ENCODE measurements at regions not wholly inside any gene's neighbourhood (a gene's known extent, or its start where the extent isn't known, plus 50 kb on each side); places are given as distances from the start of the nearest gene placed in this dataset.

DNA sequence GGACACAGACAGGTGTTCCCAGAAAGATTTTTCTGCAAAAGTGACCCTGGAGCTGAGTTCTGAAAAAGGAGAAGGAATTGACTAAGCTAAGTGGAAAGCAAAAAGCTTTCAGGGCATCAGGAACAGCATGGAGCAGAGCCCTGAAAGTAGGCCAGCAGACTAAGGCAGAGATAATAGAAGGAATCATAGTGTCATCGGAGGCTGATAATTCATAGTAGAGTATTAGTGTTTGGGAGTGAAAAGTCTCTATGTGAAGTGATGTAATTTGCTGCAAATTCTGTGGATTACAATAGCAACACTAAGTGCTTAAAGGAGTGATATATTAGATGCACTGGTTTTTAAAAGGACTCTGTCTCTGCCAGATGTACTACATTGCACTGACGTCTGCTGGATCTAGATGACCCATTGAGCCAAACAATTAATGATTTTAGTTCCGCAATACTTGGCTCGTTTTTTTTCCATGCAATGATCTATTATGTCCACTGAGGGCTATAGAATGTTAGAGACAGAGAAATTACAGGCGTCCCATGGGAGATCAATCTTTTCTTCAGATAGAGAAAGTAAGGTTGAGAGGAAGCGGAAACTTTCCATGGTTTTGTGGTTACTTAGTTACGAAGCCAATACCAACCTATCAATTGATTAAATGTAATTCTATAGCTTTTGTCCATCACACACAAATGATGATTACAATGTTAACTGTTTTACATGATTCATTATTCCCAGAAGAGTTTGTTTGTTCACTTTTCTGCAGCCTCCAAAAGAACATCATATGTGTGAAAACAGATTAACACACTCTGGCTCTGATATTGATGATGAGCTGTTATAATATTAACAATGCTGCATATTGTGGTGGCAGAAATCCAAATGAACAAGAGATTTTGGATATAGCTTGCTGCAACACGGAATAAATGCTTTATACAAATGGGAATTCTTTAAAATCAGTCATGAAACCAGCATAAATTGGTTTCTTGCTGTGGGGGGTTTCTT lies 143.7 kb downstream of the MC4R start:
- TF ChIP-seq, protein P1, sequence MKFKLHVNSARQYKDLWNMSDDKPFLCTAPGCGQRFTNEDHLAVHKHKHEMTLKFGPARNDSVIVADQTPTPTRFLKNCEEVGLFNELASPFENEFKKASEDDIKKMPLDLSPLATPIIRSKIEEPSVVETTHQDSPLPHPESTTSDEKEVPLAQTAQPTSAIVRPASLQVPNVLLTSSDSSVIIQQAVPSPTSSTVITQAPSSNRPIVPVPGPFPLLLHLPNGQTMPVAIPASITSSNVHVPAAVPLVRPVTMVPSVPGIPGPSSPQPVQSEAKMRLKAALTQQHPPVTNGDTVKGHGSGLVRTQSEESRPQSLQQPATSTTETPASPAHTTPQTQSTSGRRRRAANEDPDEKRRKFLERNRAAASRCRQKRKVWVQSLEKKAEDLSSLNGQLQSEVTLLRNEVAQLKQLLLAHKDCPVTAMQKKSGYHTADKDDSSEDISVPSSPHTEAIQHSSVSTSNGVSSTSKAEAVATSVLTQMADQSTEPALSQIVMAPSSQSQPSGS (IDR thresholded peaks at IDR 0.05; ENCODE audit: low read length), result no peak
- no peak for TF ChIP-seq CHD2 (IDR thresholded peaks at IDR 0.05; ENCODE audit: low read length)
- no peak for TF ChIP-seq SIN3A (conservative IDR thresholded peaks at IDR 0.05 in 1 of 2, IDR thresholded peaks at IDR 0.05 in 1 of 2; ENCODE audit: low read depth in 1 of 2, low read length in 2 of 2)
- no peak for TF ChIP-seq SP2 (IDR thresholded peaks at IDR 0.05; ENCODE audit: low read length)
- TF ChIP-seq NANOG (IDR thresholded peaks at IDR 0.05; ENCODE audit: insufficient read depth, low read depth, low read length, poor library complexity, severe bottlenecking), result no peak
- no peak for TF ChIP-seq POLR2A (IDR thresholded peaks at IDR 0.05; ENCODE audit: control extremely low read depth in 1 of 2, low read depth in 2 of 2, low read length in 2 of 2)
- TF ChIP-seq MAFK (IDR thresholded peaks at IDR 0.05; ENCODE audit: low read depth, low read length), result no peak
- TF ChIP-seq, protein P2, sequence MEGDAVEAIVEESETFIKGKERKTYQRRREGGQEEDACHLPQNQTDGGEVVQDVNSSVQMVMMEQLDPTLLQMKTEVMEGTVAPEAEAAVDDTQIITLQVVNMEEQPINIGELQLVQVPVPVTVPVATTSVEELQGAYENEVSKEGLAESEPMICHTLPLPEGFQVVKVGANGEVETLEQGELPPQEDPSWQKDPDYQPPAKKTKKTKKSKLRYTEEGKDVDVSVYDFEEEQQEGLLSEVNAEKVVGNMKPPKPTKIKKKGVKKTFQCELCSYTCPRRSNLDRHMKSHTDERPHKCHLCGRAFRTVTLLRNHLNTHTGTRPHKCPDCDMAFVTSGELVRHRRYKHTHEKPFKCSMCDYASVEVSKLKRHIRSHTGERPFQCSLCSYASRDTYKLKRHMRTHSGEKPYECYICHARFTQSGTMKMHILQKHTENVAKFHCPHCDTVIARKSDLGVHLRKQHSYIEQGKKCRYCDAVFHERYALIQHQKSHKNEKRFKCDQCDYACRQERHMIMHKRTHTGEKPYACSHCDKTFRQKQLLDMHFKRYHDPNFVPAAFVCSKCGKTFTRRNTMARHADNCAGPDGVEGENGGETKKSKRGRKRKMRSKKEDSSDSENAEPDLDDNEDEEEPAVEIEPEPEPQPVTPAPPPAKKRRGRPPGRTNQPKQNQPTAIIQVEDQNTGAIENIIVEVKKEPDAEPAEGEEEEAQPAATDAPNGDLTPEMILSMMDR (IDR thresholded peaks at IDR 0.05; ENCODE audit: control extremely low read depth in 1 of 3, insufficient read depth in 1 of 3, low read depth in 1 of 3, low read length in 3 of 3), result no peak
- no peak for TF ChIP-seq CEBPB (IDR thresholded peaks at IDR 0.05; ENCODE audit: low read depth, low read length)

All from H1 (cell line).